ENCODE measurements at regions not wholly inside any gene's neighbourhood (a gene's known extent, or its start where the extent isn't known, plus 50 kb on each side); places are given as distances from the start of the nearest gene placed in this dataset.

GRCh38 chr5:1933364-1934055 is 50.8 kb upstream of the IRX4 start:
- TF ChIP-seq, protein P1, sequence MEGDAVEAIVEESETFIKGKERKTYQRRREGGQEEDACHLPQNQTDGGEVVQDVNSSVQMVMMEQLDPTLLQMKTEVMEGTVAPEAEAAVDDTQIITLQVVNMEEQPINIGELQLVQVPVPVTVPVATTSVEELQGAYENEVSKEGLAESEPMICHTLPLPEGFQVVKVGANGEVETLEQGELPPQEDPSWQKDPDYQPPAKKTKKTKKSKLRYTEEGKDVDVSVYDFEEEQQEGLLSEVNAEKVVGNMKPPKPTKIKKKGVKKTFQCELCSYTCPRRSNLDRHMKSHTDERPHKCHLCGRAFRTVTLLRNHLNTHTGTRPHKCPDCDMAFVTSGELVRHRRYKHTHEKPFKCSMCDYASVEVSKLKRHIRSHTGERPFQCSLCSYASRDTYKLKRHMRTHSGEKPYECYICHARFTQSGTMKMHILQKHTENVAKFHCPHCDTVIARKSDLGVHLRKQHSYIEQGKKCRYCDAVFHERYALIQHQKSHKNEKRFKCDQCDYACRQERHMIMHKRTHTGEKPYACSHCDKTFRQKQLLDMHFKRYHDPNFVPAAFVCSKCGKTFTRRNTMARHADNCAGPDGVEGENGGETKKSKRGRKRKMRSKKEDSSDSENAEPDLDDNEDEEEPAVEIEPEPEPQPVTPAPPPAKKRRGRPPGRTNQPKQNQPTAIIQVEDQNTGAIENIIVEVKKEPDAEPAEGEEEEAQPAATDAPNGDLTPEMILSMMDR (IDR thresholded peaks at IDR 0.05 in 4 of 5, conservative IDR thresholded peaks at IDR 0.05 in 1 of 5), result no peak
- no peak for TF ChIP-seq POLR2A (IDR thresholded peaks at IDR 0.05)
